NCI-H510A (cell line): ENCODE measurements at regions not wholly inside any gene's neighbourhood (a gene's known extent, or its start where the extent isn't known, plus 50 kb on each side); places are given as distances from the start of the nearest gene placed in this dataset.

Experiments
- DNase-seq: peaks from one replicate; lab custom pipeline; 2025; lab: John Stamatoyannopoulos, UW

DNA sequence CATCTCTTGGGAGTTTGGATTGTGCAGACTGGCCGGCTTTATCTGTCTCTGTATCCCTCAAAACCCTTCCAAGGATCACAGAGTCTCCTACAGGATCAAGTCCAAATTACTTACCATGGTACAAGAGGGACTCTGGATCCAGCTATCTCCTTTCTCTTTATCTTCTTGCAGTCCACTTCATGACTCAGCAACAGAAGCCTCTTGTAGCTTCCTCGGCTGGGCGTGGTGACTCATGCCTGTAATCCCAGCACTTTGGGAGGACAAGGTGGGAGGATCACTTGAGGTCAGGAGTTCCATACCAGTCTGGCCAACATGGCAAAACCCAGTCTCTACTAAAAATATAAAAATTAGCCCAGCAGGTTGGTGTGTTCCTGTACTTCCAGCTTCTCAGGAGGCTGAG, 189.7 kb downstream of the BCAT1 start:
- no peak for DNase-seq

- DNase-seq: no peak
These were observed 192.3 kb downstream of the BCAT1 start for GRCh38 chr12:24756479-24757024.

- DNase-seq: no peak
These were observed 193.9 kb downstream of the BCAT1 start for GRCh38 chr12:24754690-24755638.

GRCh38 chr12:24752763-24753462, 196.0 kb downstream of the BCAT1 start:
- DNase-seq: no peak

- no peak for DNase-seq
These were observed 197.7 kb downstream of the BCAT1 start for GRCh38 chr12:24751181-24751580.

- DNase-seq: no peak
These were observed 198.6 kb downstream of the BCAT1 start for GRCh38 chr12:24750263-24750662.

DNA sequence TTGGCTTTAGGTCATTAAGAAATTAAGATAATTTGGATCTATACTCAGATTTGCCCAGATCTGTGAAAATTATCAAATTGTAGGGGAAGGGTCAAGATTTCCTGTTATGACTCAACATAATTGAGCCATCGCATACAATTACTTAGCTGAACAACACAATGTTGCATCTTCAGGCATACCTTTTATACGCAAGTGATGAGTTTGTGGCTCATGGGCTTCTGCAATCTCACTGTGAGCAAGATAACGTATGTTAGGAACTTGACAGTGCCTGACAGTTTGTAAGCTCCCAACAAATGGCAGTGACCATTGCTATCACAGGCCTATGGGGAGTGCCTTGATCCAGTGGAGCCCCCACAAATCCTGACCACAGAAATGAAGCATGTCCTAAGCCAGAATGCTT, 199.7 kb downstream of the BCAT1 start:
- no peak for DNase-seq

GRCh38 chr12:24748326-24748725, 200.6 kb downstream of the BCAT1 start:
- DNase-seq: no peak

- no peak for DNase-seq
These were observed 202.0 kb downstream of the BCAT1 start for GRCh38 chr12:24746864-24747263.

GRCh38 chr12:24746006-24746671, 202.8 kb downstream of the BCAT1 start:
- DNase-seq: no peak

- no peak for DNase-seq
These were observed 204.7 kb downstream of the BCAT1 start for GRCh38 chr12:24743941-24744793.

DNA sequence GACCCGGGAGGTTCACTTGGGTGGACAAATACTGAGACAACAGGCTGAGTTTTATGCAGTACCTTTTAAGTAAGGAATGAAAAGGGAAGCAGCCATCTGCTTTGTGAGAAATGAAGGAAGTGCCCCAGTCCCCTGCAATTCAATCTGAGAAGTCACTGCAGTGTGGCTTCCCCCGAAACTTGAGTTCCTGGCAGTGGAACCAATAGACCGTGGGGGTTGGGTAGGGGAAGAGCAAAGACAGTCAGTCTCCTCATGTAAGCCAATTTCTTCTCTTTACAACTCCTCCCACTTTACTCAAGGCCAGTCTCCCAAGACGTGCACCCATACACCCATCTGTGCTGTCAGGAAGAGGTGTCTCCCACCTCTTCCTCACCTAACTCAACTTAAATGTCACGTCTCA, 206.5 kb downstream of the BCAT1 start:
- no peak for DNase-seq

DNA sequence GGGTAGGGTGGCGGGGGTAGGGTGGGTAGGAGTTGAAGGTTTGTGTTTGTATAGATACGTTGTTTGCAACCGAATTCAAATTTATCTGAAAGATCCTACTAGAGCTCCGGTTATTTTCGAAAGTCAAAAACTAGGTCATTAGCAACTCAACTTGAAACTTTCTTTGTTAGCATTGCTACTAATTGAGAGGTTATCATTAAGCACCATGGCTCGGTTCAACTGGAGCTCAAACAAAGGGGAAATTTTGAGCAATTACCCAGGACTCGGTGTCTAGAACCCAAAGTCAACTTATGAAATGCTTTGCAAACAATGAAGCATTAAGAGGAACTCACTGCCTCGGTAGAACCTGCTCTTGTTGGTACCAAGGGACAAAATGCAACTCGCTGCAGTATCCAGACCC, 207.7 kb downstream of the BCAT1 start:
- no peak for DNase-seq

GRCh38 chr12:24739106-24739779, 209.7 kb downstream of the BCAT1 start:
- no peak for DNase-seq

DNA sequence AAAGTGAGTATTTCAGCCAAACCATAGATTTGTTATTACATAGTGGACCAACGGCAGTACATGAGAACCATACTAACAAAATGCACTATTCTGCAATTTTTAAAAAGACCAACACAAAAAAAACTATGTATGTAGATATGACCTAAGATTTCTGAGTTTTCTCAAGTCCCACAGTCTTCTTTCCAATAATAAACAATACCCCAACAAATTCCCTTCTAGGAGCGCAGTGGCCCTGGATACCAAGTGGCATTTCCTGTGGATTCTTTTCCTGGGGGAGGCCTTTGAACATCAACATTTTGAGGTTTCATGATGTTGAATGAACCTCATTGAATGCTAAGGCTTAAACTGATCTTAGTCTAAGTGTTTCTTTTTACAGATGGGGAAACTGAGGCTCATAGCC, 210.5 kb downstream of the BCAT1 start:
- no peak for DNase-seq

- DNase-seq: no peak
These were observed 217.3 kb downstream of the BCAT1 start for GRCh38 chr12:24731596-24731995.

DNA sequence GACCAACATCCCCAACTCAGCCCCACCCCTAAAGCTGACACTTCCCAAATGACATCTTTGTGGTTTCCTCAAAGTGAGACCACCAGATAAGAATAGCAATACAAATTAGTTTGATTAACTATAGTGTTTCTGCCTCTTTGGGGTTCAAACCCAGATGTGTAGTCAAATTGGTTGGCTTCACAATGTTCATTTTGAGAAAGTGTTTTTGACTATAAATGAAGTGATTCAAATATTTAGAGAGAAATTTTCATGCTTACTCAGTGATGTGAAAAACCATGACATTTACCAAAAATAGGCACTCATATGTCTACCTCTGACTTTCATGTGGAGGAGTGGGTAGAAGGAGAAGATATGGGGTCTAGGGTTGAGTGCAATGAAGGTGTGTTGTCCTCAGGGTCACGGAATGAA, 218.4 kb downstream of the BCAT1 start:
- DNase-seq: no peak

DNA sequence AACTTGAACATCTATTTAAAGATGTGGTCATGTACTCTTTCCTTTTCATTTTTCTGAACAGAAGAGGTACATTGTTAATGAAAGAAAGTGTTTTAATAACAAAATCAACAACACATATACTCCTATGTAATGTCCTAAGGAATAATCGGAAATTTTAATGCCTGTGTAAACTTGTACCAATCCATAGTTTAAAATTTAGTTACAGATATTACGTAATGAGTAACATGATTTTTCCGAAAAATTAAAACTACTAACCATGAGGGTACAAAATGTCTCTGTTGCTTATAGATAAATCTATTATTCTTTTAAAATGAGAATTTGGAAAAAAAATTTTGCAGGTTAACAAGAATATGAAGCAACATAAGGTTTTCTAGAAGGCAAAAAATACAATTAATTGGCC, 220.1 kb downstream of the BCAT1 start:
- no peak for DNase-seq

DNA sequence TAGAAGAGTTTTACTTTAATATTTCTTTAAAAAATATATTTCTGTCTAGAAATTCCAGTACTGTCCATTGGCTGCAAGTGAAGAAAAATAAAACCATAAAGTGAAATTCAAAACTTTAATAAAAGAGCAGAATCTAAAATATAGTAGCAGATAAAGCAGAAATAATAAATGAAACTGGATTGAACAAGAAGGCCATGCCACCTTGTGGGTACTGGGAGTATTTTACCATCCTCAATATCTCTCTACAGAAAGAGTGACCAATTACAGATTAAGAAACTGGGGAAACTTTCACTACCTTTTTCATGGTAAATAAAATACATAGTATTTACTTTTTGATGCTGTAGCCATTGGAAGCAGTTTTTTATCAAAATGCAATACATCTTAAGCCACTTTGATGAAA, 220.5 kb downstream of the BCAT1 start:
- no peak for DNase-seq

DNA sequence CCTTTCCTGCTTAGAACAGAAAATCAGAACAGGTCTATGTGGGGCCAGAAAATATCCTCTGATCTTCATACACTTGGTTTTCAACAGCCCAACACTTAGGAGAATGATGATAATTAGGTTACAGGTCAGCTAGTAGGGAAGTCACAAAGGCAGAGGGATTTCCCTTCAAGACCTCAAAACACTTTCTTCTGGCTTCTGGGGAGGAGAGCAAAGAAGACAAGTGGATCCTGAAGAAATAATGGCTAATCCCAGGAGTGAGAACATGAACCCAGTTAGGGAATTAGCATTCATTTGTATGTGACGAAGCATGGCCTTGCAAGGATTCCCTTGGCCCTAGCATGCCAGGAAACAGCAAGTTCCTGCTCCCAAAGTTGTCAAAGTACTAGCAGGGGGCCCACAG, 223.3 kb downstream of the BCAT1 start:
- DNase-seq: no peak

- DNase-seq: no peak
These were observed 224.1 kb downstream of the BCAT1 start for GRCh38 chr12:24724814-24725213.
